IPS-20b (cell line): ENCODE measurements at regions not wholly inside any gene's neighbourhood (a gene's known extent, or its start where the extent isn't known, plus 50 kb on each side); places are given as distances from the start of the nearest gene placed in this dataset.
"Not testable (repeated sequence)": the region's sequence is repeated elsewhere in the genome, so short reads cannot be mapped to it uniquely, and the experiment has no call there.

Source experiments
- H3K27ac ChIP-seq: one replicate; pipeline ENCODE4 v1.5.1; 2013; ENCODE audit warnings: low read length
- H3K27me3 ChIP-seq: 2 replicates; pipeline ENCODE4 v1.6.1; 2013; ENCODE audit warnings: mild to moderate bottlenecking, low read length, inconsistent platforms; ENCODE audit not compliant: insufficient read depth
- H3K36me3 ChIP-seq: 2 replicates; pipeline ENCODE4 v1.6.1; 2013; ENCODE audit warnings: low read depth, mild to moderate bottlenecking, inconsistent platforms, low read length, moderate library complexity; ENCODE audit not compliant: insufficient read depth
- H3K4me1 ChIP-seq: 2 replicates; pipeline ENCODE4 v1.6.1; 2013; ENCODE audit warnings: mild to moderate bottlenecking, control low read depth, inconsistent platforms, low read length, moderate library complexity; ENCODE audit not compliant: insufficient read depth
- H3K4me3 ChIP-seq: 2 replicates; pipeline ENCODE4 v1.5.1; 2013; ENCODE audit warnings: mild to moderate bottlenecking, low read length, inconsistent platforms
- H3K9ac ChIP-seq: 2 replicates; pipeline ENCODE4 v1.6.1; 2013; ENCODE audit warnings: low read depth, mild to moderate bottlenecking, inconsistent platforms, low read length, moderate library complexity
- H3K9me3 ChIP-seq: 2 replicates; pipeline ENCODE4 v1.6.1; 2013; ENCODE audit warnings: mild to moderate bottlenecking, low read depth, low read length, inconsistent platforms; ENCODE audit not compliant: insufficient read depth

GRCh38 chr18:61637905-61638595, 254.8 kb downstream of the RNF152 start:
- H3K9me3 ChIP-seq: no peaks in the 10 kb centered on the region
- H3K27me3 ChIP-seq: peaks cover 60% of the 10 kb centered on the region
- H3K36me3 ChIP-seq: no peaks in the 10 kb centered on the region
- peaks cover 29% of the 10 kb centered on the region for H3K4me1 ChIP-seq
- peak overlapping the region; percentile 48; the same call in 1 of the 2 replicates for H3K4me3 ChIP-seq
- H3K9ac ChIP-seq: no peak overlapping the region
- no peak overlapping the region for H3K27ac ChIP-seq

DNA sequence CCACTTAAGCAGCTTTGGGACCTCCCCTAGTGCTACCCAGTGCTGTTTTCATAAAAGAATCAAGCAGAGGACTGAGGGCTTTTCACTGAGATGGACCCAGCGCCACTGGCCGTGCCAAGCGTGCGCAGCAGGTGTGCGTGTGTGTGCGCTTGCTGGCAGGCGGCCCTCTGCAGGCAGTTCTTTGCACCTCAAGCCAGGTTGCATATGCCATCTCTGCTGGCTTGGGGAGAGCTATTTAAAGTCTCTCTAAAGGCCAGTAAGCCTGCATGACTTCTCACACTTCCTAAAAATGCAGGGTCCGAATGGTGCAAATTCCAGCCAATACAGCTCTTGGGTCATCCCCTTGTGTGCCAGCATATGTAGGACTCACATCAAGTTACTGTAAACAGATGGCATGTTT, 255.5 kb downstream of the RNF152 start:
- Histone ChIP-seq H3K4me3 (peak overlapping the region; percentile 48; the same call in 1 of the 2 replicates), H3K27me3 (peaks cover 53% of the 10 kb centered on the region), H3K27ac (no peak overlapping the region), H3K36me3 (no peaks in the 10 kb centered on the region), H3K9me3 (no peaks in the 10 kb centered on the region), H3K9ac (no peak overlapping the region), H3K4me1 (peaks cover 29% of the 10 kb centered on the region)

- Histone ChIP-seq H3K4me1 (peaks cover 29% of the 10 kb centered on the region), H3K9ac (no peak overlapping the region), H3K9me3 (no peaks in the 10 kb centered on the region), H3K27ac (no peak overlapping the region), H3K27me3 (peaks cover 49% of the 10 kb centered on the region), H3K4me3 (no peak overlapping the region), H3K36me3 (no peaks in the 10 kb centered on the region)
Measured at GRCh38 chr18:61635901-61636528, 256.8 kb downstream of the RNF152 start.

DNA sequence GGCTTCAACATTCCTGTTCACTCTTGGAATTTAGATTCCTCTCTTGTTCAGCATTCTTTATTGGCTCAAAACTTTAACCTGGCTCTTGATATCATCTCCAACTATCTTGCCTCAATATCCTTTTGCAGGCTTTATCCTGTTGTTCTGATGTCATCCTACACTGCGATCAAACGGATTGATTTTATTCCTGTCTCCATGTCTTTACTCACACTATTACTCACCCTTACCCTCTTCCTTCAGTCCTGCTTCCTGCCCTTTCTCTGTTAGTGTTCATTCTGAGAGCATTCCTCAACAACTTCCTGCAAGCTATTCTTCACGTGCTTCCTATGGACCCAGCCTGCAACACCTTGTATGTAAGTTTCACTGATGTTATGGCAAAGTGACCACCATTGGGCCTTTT, 264.7 kb downstream of the RNF152 start:
- Histone ChIP-seq H3K27ac (no peak overlapping the region), H3K9ac (no peak overlapping the region), H3K4me3 (no peak overlapping the region), H3K9me3 (no peaks in the 10 kb centered on the region; the same call in none of the 2 replicates), H3K4me1 (no peaks in the 10 kb centered on the region), H3K36me3 (no peaks in the 10 kb centered on the region), H3K27me3 (no peaks in the 10 kb centered on the region)

DNA sequence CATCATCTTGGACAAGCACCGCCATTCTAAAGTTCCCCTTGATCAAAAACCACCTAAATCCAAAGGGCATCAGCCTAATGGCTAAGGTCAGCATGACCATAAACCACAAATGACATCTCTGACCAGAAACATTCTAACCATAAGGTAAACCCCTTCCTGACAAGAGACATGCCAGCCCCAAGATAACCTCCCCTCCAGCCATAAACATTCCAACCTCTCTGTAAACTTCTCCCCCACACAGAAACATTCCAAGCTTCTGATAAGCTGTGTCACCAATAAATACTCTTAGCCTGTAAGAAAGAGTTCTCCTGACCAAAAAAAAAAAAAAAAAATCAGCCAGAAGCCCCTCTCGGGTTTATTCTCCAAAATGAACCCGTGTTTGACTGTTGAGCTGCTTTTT, 268.2 kb downstream of the RNF152 start:
- not testable (repeated sequence) for H3K27me3 ChIP-seq, H3K9ac ChIP-seq, H3K27ac ChIP-seq, H3K4me1 ChIP-seq, H3K4me3 ChIP-seq, H3K9me3 ChIP-seq, H3K36me3 ChIP-seq

DNA sequence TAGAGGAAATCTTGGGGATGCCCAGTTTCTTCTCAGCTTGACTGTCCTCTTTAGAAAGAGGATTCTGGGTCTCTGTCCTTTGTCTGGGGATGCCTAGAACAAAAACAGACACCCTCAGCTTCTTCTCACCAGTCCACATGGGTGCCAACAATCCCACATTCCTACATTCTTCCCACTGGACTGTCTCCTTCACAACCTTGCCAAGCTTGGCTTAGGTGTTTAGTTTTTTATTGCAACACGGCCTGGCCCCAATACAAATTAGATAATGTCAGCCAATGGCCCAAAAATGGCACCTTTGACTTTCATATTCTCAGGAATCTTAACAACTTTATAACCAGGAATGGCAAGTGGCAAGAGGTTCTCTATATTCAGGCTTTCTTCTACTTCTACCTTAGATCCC, 273.0 kb downstream of the RNF152 start:
- Histone ChIP-seq H3K27ac (no peak overlapping the region), H3K9ac (no peak overlapping the region), H3K9me3 (no peaks in the 10 kb centered on the region), H3K4me1 (peaks cover 4% of the 10 kb centered on the region; the same call in 1 of the 2 replicates), H3K36me3 (no peaks in the 10 kb centered on the region), H3K4me3 (no peak overlapping the region), H3K27me3 (no peaks in the 10 kb centered on the region)

DNA sequence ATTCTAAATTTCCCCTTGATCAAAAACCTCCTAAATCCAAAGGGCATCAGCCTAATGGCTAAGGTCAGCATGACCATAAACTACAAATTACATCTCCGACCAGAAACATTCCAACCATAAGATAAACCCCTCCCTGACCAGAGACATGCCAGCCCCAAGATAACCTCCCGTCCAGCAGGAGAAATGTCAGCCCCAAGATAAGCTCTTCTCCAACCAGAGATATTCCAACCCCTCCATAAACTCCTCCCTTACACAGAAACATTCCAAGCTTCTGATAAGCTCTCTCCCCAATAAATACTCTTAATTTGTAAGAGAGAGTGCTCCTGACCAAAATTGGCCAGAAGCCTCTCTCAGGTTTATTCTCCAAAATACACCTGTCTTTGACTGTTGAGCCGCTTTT, 274.0 kb downstream of the RNF152 start:
- no peak overlapping the region for H3K27ac ChIP-seq
- no peak overlapping the region for H3K4me3 ChIP-seq
- H3K9me3 ChIP-seq: no peaks in the 10 kb centered on the region
- no peaks in the 10 kb centered on the region for H3K36me3 ChIP-seq
- H3K27me3 ChIP-seq: no peaks in the 10 kb centered on the region
- peaks cover 4% of the 10 kb centered on the region; the same call in 1 of the 2 replicates for H3K4me1 ChIP-seq
- no peak overlapping the region for H3K9ac ChIP-seq

DNA sequence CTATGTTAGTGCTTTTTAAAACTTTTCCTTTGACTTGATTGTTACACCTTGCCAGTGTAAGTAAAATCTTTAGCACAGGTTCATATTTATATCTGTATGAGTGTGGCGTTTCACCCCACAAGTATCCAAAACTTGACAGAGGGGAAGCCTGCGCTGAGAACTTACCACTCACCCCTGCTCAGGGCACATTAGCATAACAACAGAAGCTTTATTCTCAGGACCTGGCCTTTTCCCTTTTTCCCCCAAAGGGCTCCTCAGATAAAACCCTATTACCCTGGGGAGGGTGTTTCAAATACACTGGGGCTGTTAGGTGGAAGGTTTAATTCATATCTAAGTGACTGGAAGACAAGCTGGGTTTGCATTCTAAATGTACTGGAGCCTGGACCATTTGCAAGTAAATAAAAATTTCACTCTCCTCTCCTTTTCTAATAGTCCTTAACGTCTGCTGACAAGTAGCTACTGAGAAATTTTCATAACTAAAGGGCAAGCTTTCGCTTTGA, 276.6 kb downstream of the RNF152 start:
- no peak overlapping the region for H3K9ac ChIP-seq
- H3K27me3 ChIP-seq: no peaks in the 10 kb centered on the region
- no peaks in the 10 kb centered on the region; the same call in 1 of the 2 replicates for H3K9me3 ChIP-seq
- H3K4me1 ChIP-seq: peaks cover 9% of the 10 kb centered on the region
- H3K36me3 ChIP-seq: no peaks in the 10 kb centered on the region
- no peak overlapping the region for H3K4me3 ChIP-seq
- H3K27ac ChIP-seq: no peak overlapping the region

GRCh38 chr18:61612517-61612916, 279.3 kb downstream of the CDH20 start:
- no peak overlapping the region for H3K9ac ChIP-seq
- H3K36me3 ChIP-seq: no peaks in the 10 kb centered on the region
- no peak overlapping the region for H3K27ac ChIP-seq
- H3K4me3 ChIP-seq: no peak overlapping the region
- peaks cover 8% of the 10 kb centered on the region for H3K9me3 ChIP-seq
- no peaks in the 10 kb centered on the region for H3K27me3 ChIP-seq
- H3K4me1 ChIP-seq: peaks cover 15% of the 10 kb centered on the region

DNA sequence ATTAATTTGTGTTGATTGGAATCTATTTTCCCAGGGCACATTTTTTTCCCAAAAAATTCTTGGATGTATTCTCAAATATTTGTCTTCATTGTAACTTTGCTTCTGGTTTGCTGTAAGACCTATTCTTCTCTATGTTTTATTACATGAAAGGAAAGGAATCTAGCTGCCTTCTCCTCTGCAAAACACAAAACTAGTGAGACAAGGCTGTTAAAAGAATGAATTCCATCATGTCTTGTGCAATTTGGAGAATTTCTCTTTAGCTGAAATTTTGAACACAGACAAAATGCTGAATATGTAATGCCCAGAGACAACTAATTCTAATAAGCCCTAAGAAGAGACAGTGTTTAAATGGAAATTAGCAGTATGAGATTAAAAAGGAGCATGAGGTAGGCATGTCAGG, 275.9 kb downstream of the CDH20 start:
- Histone ChIP-seq H3K36me3 (no peaks in the 10 kb centered on the region), H3K4me3 (no peak overlapping the region), H3K4me1 (peaks cover 25% of the 10 kb centered on the region), H3K27me3 (peaks cover 4% of the 10 kb centered on the region; the same call in 1 of the 2 replicates), H3K9me3 (peaks cover 8% of the 10 kb centered on the region), H3K27ac (no peak overlapping the region), H3K9ac (no peak overlapping the region)

DNA sequence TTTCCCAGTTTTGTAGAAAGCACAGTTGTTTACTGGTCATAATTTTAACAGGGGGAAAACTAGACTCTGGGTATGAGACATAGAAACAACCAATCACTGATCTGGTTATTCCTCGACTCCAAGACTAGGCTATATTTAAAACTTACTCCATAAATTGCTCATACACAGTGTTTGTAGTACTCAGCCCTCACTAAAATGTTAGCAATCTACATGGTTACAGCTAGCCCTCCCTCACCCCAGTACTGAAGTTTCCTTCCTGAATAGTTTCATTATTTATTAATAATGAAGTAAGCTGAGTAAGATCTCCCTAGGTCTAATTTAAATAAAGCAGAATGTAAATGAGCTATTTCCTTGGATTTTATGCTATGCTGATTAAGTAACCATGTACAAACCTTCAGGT, 275.1 kb downstream of the CDH20 start:
- H3K27me3 ChIP-seq: peaks cover 4% of the 10 kb centered on the region; the same call in 1 of the 2 replicates
- H3K4me1 ChIP-seq: peaks cover 22% of the 10 kb centered on the region

DNA sequence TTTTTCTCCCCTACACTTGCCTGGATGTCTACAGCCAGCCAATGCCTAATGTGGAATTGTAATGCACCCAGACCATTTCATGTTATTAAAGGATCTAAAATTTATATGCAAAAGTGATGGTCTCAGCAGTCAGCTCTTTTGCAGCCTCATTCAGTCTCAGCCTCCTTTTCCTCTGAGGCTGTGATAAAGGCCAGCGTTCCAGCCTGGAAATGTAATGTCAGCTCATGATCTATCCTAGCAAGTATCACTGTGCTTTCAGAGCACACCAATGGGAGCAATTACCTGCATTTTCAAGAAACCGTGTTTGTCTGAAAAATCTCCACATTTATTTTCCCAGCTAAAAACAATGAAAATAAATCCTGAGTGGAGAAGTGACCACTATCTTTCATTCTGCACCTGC, 274.6 kb downstream of the CDH20 start:
- peaks cover 20% of the 10 kb centered on the region for H3K4me1 ChIP-seq
- H3K4me3 ChIP-seq: no peak overlapping the region
- H3K36me3 ChIP-seq: no peaks in the 10 kb centered on the region
- H3K9ac ChIP-seq: no peak overlapping the region
- peaks cover 8% of the 10 kb centered on the region for H3K9me3 ChIP-seq
- H3K27ac ChIP-seq: no peak overlapping the region
- peaks cover 4% of the 10 kb centered on the region; the same call in 1 of the 2 replicates for H3K27me3 ChIP-seq

More for the DNA sequence above, 275.1 kb downstream of the CDH20 start:
- H3K27ac ChIP-seq: no peak overlapping the region
- H3K36me3 ChIP-seq: no peaks in the 10 kb centered on the region
- no peak overlapping the region for H3K9ac ChIP-seq
- no peak overlapping the region for H3K4me3 ChIP-seq
- peaks cover 8% of the 10 kb centered on the region for H3K9me3 ChIP-seq
